Sigmoid colon (tissue), 4 donors: ENCODE measurements at regions not wholly inside any gene's neighbourhood (a gene's known extent, or its start where the extent isn't known, plus 50 kb on each side); places are given as distances from the start of the nearest gene placed in this dataset.

Source experiments
- CTCF ChIP-seq, 4 experiments: fragments of 450-650 bp in 3 of 4; fragments of 200-600 bp in 1 of 4; IDR thresholded peaks; one replicate each; pipeline ENCODE4 v1.5.1; 2016 to 2019; ENCODE audit warnings: antibody characterized with exemption in 4 of 4, mild to moderate bottlenecking in 3 of 4, moderate library complexity in 2 of 4
- EP300 ChIP-seq, 4 donors: sonication (generic); formaldehyde crosslinking; IDR thresholded peaks; one replicate each; pipeline ENCODE4 v1.6.1; 2017; ENCODE audit warnings: antibody characterized with exemption in 4 of 4
- POLR2A ChIP-seq, 2 donors: fragments of 450-650 bp; IDR thresholded peaks; one replicate each; pipeline ENCODE4 v1.6.1; 2016; ENCODE audit warnings: antibody characterized with exemption in 2 of 2, mild to moderate bottlenecking in 2 of 2, moderate library complexity in 2 of 2
- POLR2AphosphoS5 ChIP-seq, 4 donors: sonication (generic); formaldehyde crosslinking; IDR thresholded peaks; one replicate each; pipeline ENCODE4 v1.6.1; 2017; ENCODE audit warnings: antibody characterized with exemption in 4 of 4

DNA sequence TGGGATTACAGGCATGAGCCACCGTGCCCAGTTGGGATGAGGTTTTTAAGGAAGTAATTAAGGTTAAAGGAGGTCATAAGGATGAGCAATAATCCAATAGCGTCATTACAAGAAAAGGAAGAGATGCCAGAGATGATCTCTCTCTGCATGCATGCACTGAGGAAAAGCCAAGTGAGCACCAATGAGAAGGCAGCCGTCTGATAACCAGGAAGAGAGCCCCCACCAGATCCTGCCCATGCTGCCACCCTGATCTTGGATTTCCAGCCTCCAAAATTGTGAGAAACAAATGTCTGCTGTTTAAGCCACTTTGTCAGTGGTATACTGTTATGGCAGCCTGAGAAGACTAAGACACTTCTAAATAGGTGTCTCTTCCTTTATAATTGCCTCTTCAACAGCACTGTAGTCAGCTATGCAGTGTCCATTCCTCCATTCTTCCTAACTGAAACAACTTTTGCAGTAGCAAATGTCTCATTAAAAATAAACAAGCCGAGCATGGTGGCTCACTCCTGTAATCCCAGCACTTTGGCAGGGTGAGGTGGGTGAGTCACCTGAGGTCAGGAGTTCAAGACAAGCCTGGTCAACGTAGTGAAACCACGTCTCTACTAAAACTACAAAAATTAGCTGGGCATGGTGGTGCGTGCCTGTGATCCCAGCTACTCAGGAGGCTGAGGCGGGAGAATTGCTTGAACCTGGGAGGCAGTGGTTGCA, 216.2 kb upstream of the RUNX1 start:
- no peak for TF ChIP-seq CTCF (IDR thresholded peaks at IDR 0.05)
- no peak for TF ChIP-seq POLR2A (IDR thresholded peaks at IDR 0.05)
- TF ChIP-seq POLR2AphosphoS5 (IDR thresholded peaks at IDR 0.05) = no peak
- no peak for TF ChIP-seq EP300 (IDR thresholded peaks at IDR 0.05)
